ENCODE measurements at regions not wholly inside any gene's neighbourhood (a gene's known extent, or its start where the extent isn't known, plus 50 kb on each side); places are given as distances from the start of the nearest gene placed in this dataset.

GRCh38 chr2:191521608-191522208, 156.2 kb upstream of the NABP1 start:
- ChIA-PET CTCF (interaction anchor here (0.6 to 1.3 kb wide), 7 partner anchors 62 to 469 kb away, joined by 3 to 8 read pairs (median 5); no protein-coding TSS in a partner anchor), POLR2A (ENCODE audit: unreplicated experiment) (no interaction called here)
- intact Hi-C loops (cut with micrococcal nuclease), result loop anchor here (1.0 to 5.0 kb wide), 3 partner anchors 274 to 469 kb away; partner anchors contain the start of gene MYO1B
- no peaks in the 10 kb centered on the region for H4K20me1 ChIP-seq (ENCODE audit: low read length)
- ATAC-seq (no peak), DNase-seq (peak; percentile 65)
- H3K9me2 ChIP-seq (replicated peaks; ENCODE audit: low read length), result no peaks in the 10 kb centered on the region
- no peak overlapping the region for H3K27ac ChIP-seq (ENCODE audit: low read length)
- H3K4me3 ChIP-seq (ENCODE audit: low read length), result no peak overlapping the region
- H3K9ac ChIP-seq (ENCODE audit: low read length), result no peak overlapping the region
- H2AFZ ChIP-seq (ENCODE audit: low read length), result no peak overlapping the region
- H3K9me3 ChIP-seq (ENCODE audit: low read length), result no peaks in the 10 kb centered on the region
- H3K27me3 ChIP-seq (ENCODE audit: low read length), result no peaks in the 10 kb centered on the region
- H3K79me2 ChIP-seq (ENCODE audit: low read length), result no peaks in the 10 kb centered on the region
- BruUV-seq (replicated peaks), result no TSS peak
- no peaks in the 10 kb centered on the region for H3K36me3 ChIP-seq (ENCODE audit: low read depth, low read length)
- TF ChIP-seq CTCF (conservative IDR thresholded peaks at IDR 0.05; ENCODE audit: low read depth, low read length), result peak; percentile 84
- TF ChIP-seq EZH2phosphoT487 (IDR thresholded peaks at IDR 0.05; ENCODE audit: borderline replicate concordance, low read length), result no peak
- no peaks in the 10 kb centered on the region for H3F3A ChIP-seq (ENCODE audit: low read length, unreplicated experiment)
- H3K4me1 ChIP-seq (ENCODE audit: insufficient read depth, low read length), result no peaks in the 10 kb centered on the region
- no peak overlapping the region for H3K4me2 ChIP-seq (ENCODE audit: low read length)

- TF ChIP-seq EZH2phosphoT487 (IDR thresholded peaks at IDR 0.05; ENCODE audit: borderline replicate concordance, low read length) (no peak), CTCF (conservative IDR thresholded peaks at IDR 0.05; ENCODE audit: low read depth, low read length) (no peak), EZH2 (IDR thresholded peaks at IDR 0.05; ENCODE audit: low read length, unreplicated experiment) (no peak)
- Histone ChIP-seq H3K4me3 (ENCODE audit: low read length) (no peak overlapping the region), H3K27me3 (ENCODE audit: low read length) (no peaks in the 10 kb centered on the region), H3K27ac (ENCODE audit: low read length) (no peak overlapping the region), H4K20me1 (ENCODE audit: low read length) (no peaks in the 10 kb centered on the region), H3K9ac (ENCODE audit: low read length) (no peak overlapping the region), H2AFZ (ENCODE audit: low read length) (no peak overlapping the region), H3K4me2 (ENCODE audit: low read length) (no peak overlapping the region), H3K36me3 (ENCODE audit: low read depth, low read length) (no peaks in the 10 kb centered on the region), H3K79me2 (ENCODE audit: low read length) (no peaks in the 10 kb centered on the region), H3F3A (ENCODE audit: low read length, unreplicated experiment) (no peaks in the 10 kb centered on the region), H3K9me2 (replicated peaks; ENCODE audit: low read length) (no peaks in the 10 kb centered on the region), H3K9me3 (ENCODE audit: low read length) (no peaks in the 10 kb centered on the region), H3K4me1 (ENCODE audit: insufficient read depth, low read length) (no peaks in the 10 kb centered on the region)
- BruUV-seq (replicated peaks), result no TSS peak
- no peak for ATAC-seq
- ChIA-PET CTCF (no interaction called here), POLR2A (ENCODE audit: unreplicated experiment) (no interaction called here)
- intact Hi-C loops (cut with micrococcal nuclease), result loop anchor here (5.0 kb wide), 1 partner anchor 275 kb away; the partner anchor contains the start of gene MYO1B
- DNase-seq, result no peak
Measured at GRCh38 chr2:191522478-191523120, 155.3 kb upstream of the NABP1 start.

GRCh38 chr2:191526091-191526490, 151.8 kb upstream of the NABP1 start:
- no peak for ATAC-seq

More at GRCh38 chr2:191526091-191526490, 151.8 kb upstream of the NABP1 start:
- Histone ChIP-seq H3K9me2 (replicated peaks; ENCODE audit: low read length) (no peaks in the 10 kb centered on the region), H3F3A (ENCODE audit: low read length, unreplicated experiment) (no peaks in the 10 kb centered on the region), H3K4me3 (ENCODE audit: low read length) (no peak overlapping the region), H2AFZ (ENCODE audit: low read length) (no peak overlapping the region), H3K36me3 (ENCODE audit: low read depth, low read length) (no peaks in the 10 kb centered on the region), H3K79me2 (ENCODE audit: low read length) (no peaks in the 10 kb centered on the region), H3K27ac (ENCODE audit: low read length) (no peak overlapping the region), H3K9me3 (ENCODE audit: low read length) (no peaks in the 10 kb centered on the region), H3K27me3 (ENCODE audit: low read length) (no peaks in the 10 kb centered on the region), H3K4me1 (ENCODE audit: insufficient read depth, low read length) (no peaks in the 10 kb centered on the region), H4K20me1 (ENCODE audit: low read length) (no peaks in the 10 kb centered on the region), H3K4me2 (ENCODE audit: low read length) (no peak overlapping the region), H3K9ac (ENCODE audit: low read length) (no peak overlapping the region)
- CTCF ChIA-PET, result no interaction called here
- no TSS peak for BruUV-seq (replicated peaks)
- intact Hi-C loops (cut with micrococcal nuclease), result no loop called here
- no peak for DNase-seq
- POLR2A ChIA-PET (ENCODE audit: unreplicated experiment), result no interaction called here
- TF ChIP-seq CTCF (conservative IDR thresholded peaks at IDR 0.05; ENCODE audit: low read depth, low read length), result no peak
- TF ChIP-seq EZH2phosphoT487 (IDR thresholded peaks at IDR 0.05; ENCODE audit: borderline replicate concordance, low read length), result no peak
- TF ChIP-seq EZH2 (IDR thresholded peaks at IDR 0.05; ENCODE audit: low read length, unreplicated experiment), result no peak
